GM19240 (cell line): ENCODE measurements at regions not wholly inside any gene's neighbourhood (a gene's known extent, or its start where the extent isn't known, plus 50 kb on each side); places are given as distances from the start of the nearest gene placed in this dataset.
"Not testable (repeated sequence)": the region's sequence is repeated elsewhere in the genome, so short reads cannot be mapped to it uniquely, and the experiment has no call there.

Source experiments
- DNase-seq: peaks from one replicate; pipeline ENCODE4 v3.0.0; 2011; ENCODE audit warnings: low spot score; ENCODE audit not compliant: insufficient read length

GRCh38 chr2:62334440-62335058, 138.6 kb downstream of the B3GNT2 start:
- DNase-seq = no peak

- DNase-seq = no peak
These were observed 138.1 kb downstream of the B3GNT2 start for GRCh38 chr2:62334009-62334408.

DNA sequence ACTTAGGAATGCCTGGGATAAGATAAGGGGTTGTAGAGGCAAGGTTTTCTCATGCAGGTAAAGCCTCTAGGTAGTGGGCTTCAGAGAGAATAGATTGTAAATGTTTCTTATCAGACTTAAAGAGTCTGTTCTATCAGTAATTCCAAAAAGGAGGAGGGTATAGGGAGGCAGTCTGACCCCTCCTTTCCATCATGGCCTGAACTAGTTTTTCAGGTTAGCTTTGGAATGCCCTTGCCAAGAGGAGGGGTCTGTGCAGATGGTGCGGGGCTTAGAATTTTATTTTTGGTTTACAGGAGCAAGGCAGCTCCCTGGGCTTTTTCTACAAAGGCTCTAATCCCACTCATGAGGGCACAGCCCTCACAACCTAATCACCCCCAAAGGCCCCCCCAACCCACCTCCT, 135.0 kb downstream of the B3GNT2 start:
- DNase-seq = no peak

DNA sequence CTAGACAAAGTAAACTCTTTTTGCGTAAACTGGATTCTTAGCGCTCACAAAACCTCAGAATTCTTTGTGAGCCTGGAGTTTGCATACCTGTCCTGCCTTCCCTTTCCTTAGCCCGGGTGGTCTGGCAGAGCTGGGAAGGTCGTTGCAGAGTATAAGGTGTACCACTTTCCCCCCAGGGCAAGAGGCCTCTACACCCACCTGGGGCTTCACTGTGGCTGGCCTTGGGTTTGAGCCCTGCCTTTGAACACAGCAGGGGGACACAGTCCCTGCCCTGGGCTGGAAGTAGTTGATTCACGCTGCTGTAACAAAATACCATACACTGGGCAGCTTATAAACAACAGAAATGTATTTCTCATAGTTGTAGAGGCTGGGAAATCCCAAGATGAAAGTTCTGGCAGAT, 133.9 kb downstream of the B3GNT2 start:
- DNase-seq = no peak

DNA sequence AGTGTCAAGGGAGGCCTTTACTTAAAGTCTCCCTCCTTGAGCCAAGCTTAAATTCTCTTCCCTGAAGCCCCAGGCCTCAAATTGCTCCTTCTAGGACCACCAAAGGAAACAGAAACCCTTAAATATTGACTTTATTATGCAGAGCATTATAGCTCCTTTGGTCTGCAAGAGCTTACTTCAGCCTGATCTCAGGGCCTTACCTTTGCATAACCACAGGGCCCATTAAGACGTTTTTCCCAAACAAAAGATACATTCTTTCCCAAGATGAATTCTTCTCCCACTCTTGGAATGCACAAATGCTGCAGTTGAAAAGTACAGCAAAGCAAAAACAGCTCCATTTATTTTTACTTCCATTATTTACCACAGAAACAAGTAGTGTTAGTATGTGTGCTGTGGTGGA, 130.8 kb downstream of the B3GNT2 start:
- DNase-seq = no peak

DNA sequence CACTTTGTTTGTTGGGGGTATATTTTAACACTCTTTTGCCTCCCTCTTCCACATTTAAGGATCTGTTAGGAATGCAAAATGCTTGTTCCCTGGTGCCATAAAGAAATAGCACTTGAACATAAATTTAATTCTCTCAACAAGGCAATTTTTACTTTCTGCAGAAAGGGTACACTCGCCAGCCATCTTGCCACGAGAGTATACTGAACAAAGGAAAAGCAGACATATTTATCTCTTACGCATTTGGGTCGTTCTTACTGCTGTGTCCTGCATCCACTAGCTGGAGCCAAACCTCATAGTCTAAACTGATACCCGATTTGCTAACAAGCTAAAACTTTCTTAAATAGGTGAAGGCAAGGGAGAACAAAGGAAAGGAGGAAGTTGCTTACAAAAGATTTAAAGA, 129.5 kb downstream of the B3GNT2 start:
- DNase-seq = no peak

GRCh38 chr2:62321380-62322289, 125.7 kb downstream of the B3GNT2 start:
- DNase-seq = no peak

- DNase-seq = no peak
These were observed 124.9 kb downstream of the B3GNT2 start for GRCh38 chr2:62320657-62321357.

- not testable (repeated sequence) for DNase-seq
These were observed 124.2 kb downstream of the B3GNT2 start for GRCh38 chr2:62320137-62320536.

DNA sequence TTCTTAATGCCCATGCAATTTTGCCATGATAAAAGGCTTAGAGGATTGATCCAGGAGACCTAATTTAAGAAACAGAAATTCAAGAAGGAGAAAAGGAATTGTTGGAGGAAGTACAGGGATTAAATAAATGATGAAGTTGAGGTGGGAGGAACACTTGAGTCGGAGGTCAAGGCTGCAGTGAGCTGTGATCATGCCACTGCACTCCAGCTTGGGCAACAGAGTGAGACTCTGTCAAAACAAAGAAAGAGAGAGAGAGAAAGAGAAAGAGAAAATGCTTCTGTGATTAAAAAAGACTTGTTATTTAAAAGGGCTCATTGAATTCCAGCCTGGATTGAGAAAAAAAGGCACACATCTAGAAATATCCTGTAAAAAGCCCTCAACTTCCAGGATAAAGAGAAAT, 123.2 kb downstream of the B3GNT2 start:
- DNase-seq = no peak

GRCh38 chr2:62315476-62315875, 119.6 kb downstream of the B3GNT2 start:
- no peak for DNase-seq

GRCh38 chr2:62314291-62314690, 118.4 kb downstream of the B3GNT2 start:
- no peak for DNase-seq

GRCh38 chr2:62313449-62314227, 117.7 kb downstream of the B3GNT2 start:
- DNase-seq = no peak

DNA sequence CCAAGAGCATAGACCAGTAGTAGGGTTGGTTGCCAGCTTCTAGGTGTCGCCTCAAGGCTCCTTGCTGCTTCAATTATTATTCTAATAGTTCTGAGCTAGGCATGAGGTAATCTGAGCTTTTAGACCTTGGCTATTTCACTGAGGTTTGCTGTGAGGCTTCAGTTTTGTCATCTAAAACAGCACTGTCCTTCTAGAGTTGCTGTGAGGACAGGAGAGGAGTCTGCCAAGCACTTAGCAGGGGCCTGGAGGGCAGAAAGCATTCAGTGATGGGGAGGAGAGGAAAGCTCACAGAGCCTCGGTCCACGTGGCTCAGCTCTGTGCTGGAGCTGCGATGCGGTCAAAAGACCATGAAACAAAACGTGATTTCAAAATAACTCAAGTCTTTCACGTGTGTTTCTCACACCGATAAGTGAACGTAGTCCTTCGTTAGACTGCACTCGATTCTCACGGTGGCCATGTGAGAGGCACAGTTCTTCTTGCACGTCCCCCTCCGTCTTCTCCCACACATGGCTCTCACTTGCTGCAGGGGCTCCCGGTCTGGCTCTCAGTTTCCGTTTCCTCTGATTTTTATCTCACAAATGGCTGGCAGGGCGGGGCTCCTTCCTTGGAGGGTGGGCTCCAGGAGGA, 113.7 kb downstream of the B3GNT2 start:
- no peak for DNase-seq

DNA sequence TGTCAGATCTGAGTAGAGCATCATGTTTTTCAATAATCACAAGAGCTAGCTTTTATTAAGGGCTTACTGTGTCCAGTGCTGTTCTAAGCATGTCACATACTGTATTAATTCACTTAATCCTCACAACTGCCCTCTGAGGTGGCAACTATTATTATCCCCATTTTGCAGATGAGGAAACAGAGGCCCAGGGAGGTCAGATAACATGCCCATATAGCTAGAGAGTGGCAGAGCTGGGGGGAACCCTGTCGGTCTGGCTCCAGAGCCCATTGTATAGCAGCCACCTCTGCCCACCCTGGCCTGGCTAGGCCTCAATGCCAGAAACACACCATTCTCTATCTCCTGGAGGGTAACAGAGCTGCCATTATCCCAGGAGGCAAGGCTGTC, 113.2 kb downstream of the B3GNT2 start:
- DNase-seq = no peak

- DNase-seq = no peak
These were observed 111.8 kb downstream of the B3GNT2 start for GRCh38 chr2:62307469-62308389.

DNA sequence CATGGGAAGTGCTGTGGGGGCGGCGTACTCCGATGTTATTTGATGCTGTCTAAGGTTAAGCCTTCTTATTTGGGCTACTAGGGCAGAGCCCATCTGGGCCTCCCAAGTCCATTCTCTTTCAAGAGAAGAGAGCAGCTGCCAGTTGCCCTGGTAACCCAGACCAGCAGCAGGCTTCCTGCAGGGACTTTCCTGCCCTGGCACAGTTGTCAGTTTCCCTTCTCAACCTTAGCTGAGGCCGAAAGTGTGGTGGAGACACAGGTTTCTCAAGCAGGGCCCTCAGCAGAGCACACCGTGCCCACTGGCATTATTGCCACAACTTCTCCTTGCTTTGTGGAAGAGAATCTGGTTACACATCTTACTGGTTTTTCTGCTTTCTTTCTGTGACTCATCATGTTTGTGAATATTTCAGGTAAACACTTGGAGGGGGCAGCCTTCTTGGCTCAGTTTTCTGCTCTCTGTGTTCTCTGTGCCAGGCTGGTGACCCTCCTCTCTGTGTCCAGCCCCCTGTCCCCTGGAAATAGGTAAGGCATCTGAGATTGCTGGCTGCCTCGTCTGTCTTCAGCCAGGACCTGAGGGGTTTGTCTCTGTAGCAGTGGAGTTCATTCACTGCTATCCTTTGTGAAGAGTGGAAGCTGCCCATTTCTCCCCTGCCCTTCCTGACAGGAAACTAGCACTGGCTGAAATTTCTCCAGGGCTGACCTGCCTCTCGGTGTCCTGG, 111.0 kb downstream of the B3GNT2 start:
- no peak for DNase-seq

GRCh38 chr2:62305421-62306176, 109.7 kb downstream of the B3GNT2 start:
- DNase-seq = no peak
